Amniotic stem cell (primary cell): ENCODE measurements at regions not wholly inside any gene's neighbourhood (a gene's known extent, or its start where the extent isn't known, plus 50 kb on each side); places are given as distances from the start of the nearest gene placed in this dataset.
A peak's percentile ranks its signal among the peaks of the same experiment; 100 is the strongest.
"Not testable (repeated sequence)": the region's sequence is repeated elsewhere in the genome, so short reads cannot be mapped to it uniquely, and the experiment has no call there.

ENCODE experiments used
- DNase-seq: peaks from one replicate; lab custom pipeline; 2025; lab: John Stamatoyannopoulos, UW

DNA sequence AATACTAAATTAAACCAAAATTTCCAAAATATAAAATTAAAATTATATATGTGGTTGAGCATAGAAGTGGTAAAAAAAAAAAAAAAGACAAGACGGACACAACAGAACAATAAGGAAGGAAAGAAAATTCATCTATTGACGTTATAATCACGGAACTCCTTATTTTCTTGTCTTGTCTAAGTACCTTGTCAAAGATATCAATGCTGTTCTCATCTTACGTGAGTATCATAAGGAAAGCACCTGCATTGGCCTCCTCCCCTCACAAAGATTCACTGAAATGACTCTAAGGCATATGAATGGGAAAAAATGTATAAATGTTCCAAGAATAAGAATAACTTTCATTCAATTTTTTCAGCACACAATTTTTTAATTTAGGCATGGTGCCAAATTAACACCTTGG, 135.4 kb downstream of the PPP1R3A start:
- no peak for DNase-seq

DNA sequence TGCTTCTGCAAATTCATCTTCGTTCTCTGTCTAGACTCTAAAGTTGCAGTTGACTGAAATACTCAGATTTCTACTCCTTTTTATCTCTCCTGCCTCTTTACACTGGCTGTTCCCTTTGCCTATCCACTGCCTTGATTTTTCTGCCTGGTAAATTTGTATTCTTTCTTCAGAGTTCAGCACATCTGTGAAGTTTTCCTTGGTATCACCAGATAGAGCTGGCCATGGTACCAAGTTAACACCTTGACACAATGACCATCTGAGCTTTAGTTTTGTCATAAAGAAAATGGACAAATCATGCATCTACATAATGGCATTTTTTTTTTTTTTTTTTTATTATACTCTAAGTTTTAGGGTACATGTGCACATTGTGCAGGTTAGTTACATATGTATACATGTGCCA, 143.0 kb downstream of the PPP1R3A start:
- no peak for DNase-seq

DNA sequence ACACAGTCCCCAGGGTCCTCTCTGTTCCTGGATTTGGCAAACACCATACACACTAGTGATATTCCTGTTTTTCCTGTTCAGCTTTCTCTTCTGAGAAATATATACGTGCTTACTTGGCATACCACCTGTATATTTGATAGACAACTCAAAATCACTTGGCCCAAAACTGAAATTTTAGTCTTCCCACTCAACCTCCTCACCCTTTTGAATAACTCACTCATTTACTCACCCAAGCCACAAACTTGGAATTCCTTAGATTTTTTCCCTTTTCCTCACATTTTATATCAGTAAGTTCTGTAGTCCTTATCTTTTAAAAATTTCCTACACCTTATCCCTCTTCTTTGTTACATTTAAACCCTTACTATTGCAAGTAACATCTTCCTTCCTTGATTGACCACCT, 143.4 kb downstream of the PPP1R3A start:
- no peak for DNase-seq

DNA sequence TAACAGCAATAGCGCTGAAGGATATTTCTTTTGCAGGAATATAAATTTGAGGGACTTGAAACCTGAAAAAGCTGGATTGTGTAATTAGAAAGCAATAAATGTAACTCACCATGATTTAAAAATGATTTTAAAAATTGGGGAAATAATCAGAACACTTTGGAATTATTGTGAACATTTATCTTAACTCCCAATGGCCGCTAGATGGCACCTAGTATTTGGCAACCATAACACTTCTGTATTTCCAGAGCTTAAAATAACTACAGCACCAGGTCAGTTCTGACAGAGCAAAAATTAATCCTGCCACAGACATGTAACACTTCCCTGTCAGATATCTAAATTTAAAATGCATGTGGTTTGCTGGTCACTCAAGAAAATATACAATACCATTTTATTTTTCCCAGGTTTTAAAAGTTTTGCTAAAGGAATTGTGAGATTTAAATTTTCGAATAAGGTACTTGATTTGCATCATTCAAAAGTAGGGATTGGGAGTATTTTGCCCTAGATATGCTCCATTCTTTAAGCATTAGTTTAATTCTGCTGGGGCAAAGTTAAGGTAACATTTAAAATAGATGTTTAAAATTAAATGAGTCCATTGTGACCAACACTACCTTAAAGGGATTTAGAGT, 144.5 kb downstream of the PPP1R3A start:
- peak; percentile 81 for DNase-seq

DNA sequence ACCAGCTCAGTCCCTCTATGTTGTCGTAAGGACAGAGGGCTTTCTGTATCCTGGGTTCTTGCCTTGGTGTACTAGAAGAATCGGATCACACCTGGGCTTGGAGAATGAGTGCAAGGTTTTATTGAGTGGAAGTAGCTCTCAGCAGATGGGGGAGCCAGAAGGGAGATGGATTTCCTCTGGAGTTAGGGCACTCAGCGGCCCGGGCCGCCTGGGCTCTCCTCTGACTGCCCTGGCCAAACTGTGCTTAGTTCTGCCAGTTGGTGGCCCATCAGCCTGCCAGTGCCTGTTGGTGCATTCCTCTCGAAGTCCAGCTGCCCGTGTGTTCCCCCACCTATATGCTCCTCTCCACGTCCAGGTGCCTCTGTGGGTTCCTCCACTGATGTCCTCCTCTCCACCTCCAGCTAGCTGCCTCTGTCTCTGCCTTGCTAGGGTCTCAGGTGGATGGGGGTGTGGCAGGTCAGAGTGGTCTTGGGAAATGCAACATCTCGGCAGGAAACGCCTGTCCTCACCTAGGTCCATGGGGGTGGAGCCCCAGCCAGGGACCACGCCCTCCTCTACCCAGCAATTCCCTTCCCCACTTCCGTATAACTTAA, 148.6 kb downstream of the PPP1R3A start:
- DNase-seq = no peak

DNA sequence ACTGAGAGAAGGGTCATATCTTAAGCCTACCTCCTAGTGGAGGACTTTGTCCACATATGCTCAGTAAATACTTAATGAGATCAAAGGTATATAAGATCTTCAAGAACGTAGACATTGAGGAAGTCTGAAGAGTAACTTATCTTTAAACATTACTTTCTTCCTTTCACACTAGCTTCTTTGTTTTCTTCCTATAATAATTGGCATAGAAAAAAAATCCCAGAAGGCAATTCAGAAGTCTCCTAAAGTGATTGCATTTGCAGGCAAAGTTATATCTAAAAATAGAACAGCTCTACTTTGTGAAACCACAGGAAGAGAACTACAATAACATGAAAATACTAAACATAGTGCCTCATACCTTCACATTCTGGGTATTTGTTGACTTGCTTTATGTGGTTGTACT, 150.4 kb downstream of the PPP1R3A start:
- no peak for DNase-seq

DNA sequence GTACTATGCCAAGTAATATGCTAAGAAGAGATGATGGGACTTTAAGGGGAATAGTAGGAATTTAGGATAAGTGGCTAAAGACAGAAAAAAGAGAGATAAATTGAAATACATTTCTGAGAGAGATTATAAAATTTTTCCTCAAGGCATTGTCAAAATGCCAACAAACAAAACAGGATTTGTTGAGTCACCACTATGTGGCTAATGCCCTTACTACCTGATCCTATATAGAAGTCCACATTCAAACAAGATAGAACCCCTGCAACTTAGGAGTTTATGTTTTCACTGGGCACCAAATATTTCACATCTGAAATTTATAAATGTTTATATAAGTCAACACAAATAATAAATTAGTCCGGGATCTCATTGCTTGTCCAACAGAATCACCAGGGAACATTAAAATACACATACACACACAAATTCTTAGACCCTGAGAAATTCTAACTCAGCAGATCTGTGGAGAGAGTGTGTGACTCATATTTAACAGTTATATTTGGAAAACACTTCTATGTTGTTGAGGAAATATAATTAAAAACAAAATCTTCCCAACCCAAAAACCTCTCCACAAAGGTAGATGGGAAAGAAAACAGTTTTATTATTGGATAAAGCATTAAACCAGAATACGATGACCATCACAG, 154.3 kb downstream of the PPP1R3A start:
- no peak for DNase-seq

DNA sequence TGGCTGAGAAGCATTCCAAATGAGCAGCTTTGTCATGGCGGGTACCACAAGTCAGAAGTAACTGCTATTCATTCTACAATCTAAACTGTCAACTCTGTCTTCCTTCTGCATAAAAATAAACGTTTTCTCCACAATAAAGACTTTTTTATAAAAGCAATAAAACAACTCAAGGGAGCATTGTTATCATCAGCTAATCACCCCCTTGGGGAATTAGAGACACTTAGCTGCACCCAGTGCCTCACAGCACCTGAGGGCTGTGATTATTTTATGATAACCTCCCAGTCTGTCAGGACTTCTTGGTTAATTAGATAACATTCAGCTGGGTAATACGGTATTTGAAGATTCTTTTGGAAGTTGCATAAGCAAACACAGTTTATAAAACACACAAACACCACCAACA, 155.6 kb downstream of the PPP1R3A start:
- no peak for DNase-seq

DNA sequence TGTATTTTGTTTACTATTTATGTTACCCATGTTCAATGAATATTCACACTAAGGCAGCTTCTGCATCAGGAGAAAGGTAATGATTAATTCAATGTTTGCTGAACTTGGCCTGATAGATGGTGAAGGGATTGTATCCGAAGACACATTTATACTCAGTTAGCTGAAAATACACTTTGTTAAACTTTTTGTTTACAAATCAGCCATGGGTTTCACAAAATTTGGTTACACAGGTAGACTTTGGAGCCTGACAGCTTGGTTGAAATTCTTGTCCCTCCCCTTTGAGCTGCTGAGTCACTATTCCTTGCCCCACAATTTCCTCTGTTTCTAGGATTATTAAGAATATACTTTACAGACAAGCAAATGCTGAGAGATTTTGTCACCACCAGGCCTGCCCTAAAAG, 162.6 kb downstream of the PPP1R3A start:
- no peak for DNase-seq

DNA sequence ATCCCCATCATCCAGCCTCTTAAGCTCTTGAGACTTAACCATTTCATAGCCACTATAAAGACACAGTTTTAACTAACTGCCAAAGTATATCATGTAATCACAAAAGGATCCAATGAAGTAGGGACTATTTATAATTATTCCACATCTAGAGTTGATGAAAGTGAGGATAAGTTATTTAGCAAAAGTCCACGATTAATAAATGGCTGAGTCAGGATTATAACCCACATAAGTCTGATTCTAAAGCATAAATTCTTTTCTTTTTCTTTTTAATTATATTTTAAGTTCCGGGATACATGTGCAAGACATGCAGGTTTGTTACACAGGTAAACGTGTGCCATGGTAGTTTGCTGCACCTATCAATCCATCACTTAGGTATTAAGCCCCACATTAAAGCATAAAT, 166.1 kb downstream of the PPP1R3A start:
- no peak for DNase-seq

DNA sequence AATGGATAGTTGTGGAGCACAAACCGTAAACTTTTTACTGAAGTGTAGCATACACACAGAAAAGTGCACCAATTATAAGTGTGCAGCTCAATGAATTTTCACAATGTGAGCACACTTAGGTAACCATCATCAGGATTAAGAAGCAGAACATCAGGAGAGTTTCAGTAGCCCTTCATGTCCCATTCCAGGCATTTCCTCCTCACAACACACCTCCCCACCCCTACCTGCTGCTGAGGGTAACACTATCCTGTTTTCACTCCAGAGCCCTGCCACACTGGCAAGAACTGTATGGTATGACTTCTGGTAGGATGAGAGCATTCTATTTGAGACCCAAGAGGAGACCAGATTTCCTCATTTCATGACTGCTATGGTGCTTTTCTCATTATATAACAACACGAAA, 166.5 kb downstream of the PPP1R3A start:
- DNase-seq = no peak

DNA sequence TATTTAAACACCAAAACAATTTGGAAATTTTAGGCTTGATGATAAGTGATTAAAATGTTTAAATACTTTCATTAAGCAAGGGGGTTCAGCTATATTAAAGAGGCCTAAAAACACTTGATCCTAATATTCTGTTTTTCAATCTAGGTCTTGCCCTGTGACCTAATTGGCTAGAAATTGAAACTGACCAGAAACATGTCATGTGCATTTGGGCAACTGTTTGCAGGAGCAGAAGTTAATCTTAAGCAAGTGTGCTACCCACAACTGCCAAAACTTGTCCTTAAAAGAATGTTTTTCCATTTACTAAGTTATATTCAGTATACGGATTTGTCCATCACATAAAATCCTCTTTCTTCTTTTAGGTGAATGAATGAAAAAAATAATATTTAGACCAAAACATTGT, 167.3 kb downstream of the PPP1R3A start:
- DNase-seq = no peak

DNA sequence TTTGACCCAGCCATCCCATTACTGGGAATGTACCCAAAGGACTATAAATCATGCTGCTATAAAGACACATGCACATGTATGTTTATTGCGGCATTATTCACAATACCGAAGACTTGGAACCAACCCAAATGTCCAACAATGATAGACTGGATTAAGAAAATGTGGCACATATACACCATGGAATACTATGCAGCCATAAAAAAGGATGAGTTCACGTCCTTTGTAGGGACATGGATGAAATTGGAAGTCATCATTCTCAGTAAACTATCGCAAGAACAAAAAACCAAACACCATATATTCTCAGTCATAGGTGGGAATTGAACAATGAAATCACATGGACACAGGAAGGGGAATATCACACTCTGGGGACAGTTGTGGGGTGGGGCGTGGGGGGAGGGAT, 170.4 kb downstream of the PPP1R3A start:
- not testable (repeated sequence) for DNase-seq

DNA sequence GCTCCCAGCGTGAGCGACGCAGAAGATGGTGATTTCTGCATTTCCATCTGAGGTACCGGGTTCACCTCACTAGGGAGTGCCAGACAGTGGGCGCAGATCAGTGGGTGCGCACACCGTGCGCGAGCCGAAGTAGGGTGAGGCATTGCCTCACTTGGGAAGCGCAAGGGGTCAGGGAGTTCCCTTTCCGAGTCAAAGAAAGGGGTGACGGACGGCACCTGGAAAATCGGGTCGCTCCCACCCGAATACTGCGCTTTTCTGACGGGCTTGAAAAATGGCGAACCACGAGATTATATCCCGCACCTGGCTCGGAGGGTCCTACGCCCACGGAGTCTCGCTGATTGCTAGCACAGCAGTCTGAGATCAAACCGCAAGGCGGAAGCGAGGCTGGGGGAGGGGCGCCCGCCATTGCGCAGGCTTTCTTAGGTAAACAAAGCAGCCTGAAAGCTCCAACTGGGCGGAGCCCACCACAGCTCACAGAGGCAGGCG, 175.8 kb downstream of the PPP1R3A start:
- not testable (repeated sequence) for DNase-seq

DNA sequence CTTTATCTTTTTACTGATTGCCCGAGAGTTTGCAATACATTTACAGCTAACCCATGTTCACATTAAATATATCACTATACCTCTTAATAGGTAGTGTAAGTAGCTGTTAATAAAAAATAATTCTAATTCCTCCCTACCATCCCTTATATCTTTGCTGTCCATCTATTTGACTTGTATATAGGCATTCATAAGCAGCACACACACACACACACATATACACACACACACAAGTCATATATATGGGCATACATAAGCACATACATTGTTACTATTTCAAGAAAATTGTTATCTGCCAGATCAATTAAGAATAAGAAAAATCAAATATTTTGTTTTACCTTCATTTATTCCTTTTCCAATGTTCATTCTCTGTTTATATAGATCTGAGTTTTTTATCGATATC, 176.4 kb downstream of the PPP1R3A start:
- DNase-seq = no peak

DNA sequence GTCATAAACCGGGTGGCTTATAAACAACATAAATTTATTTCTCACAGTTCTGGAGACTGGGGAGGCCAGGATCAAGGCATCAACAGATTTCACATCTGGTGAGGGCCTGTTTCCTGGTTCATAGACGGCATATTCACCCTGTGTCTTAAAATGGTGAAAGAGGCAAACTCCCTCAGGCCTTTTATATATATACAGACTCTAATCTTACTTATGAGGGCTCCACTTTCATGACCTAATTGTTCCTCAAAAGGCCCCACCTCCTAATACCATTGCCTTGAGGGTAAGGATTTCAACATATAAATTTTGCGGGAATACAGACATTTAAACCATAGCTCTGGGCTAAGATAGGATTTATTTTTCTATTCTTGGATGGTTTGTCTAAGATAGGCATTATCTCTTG, 187.2 kb downstream of the PPP1R3A start:
- no peak for DNase-seq

DNA sequence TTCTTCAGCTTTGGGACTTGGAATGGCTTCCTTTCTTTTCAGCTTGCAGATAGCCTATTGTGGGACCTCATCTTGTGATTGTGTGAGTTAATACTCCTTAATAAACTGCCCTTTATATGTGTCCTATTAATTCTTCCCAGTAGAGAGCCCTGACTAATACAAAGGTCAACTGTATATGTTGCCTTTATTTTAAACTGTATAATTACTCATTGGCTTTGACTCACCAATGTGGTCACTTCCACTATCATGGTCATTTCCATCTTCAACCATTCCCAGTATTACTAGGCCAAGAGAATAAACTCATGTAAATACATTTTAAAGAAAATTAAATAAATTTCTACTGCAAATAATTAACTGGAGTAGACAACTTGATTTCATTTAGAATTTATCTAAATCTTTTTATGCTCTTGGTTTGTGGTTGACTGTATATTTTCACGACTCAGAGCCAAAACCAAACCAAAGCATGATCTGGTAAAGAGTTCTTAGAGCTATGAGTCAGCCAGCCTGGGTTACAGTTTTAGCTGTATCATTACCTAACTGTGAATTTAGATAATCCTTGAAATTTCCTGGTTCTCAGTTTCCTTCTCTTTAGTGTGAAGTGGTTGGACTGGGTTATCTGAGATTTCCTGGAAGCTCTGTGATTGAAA, 188.4 kb downstream of the PPP1R3A start:
- DNase-seq = peak; percentile 55

DNA sequence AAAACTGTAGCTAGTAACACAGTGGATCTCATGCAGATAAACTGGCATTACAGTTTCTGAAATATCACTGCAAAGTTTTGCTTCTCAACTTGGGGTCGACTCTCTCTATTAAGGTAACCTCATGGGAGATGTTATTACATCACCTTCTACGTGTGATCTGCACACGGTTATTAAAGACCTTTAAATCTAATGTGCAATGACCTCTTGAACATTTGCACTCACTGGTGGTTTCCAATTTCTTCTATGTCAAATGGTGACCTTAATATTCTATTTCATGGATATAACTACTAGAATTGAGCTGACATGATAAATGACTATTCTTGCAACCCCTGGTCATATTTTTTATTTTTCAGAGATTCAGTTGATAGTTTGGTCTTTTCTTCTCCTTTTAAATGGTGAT, 191.3 kb downstream of the PPP1R3A start:
- DNase-seq = no peak

DNA sequence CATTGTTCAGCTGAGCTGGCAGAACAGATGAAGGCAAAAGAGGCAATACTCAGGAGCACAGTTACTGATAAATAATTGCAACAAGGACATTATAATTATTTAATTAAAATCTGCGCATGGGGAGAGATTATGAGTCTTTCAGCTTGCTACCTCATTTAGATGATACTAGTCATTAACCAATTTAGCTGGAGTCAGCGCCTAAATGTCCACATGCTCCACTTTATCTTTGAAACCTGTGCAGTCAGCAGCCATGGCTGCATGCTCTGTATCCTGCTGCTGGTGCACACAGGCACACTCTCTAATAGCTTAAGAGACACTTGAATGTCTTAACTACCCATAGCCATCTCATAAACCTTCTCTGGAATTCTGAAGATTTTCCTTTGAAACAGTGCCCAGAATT, 196.8 kb downstream of the PPP1R3A start:
- no peak for DNase-seq

DNA sequence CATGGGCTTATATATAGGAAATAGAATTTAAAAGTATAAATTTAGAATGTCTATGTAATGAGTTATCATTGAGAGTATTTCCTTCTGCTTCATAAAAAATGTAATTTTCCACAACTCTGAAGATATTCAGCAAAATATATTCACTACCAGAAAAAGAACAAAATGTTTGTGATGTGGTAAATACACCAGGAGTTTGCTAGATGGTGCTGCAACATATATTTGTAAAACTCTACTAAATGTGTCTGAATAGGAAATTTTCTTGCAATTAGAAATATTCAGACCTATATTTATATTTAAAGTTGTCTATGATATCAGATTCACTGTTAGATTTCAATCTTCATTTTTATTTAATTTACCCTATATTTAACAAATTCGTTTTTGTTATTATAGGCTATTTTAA, 201.1 kb downstream of the PPP1R3A start:
- no peak for DNase-seq

DNA sequence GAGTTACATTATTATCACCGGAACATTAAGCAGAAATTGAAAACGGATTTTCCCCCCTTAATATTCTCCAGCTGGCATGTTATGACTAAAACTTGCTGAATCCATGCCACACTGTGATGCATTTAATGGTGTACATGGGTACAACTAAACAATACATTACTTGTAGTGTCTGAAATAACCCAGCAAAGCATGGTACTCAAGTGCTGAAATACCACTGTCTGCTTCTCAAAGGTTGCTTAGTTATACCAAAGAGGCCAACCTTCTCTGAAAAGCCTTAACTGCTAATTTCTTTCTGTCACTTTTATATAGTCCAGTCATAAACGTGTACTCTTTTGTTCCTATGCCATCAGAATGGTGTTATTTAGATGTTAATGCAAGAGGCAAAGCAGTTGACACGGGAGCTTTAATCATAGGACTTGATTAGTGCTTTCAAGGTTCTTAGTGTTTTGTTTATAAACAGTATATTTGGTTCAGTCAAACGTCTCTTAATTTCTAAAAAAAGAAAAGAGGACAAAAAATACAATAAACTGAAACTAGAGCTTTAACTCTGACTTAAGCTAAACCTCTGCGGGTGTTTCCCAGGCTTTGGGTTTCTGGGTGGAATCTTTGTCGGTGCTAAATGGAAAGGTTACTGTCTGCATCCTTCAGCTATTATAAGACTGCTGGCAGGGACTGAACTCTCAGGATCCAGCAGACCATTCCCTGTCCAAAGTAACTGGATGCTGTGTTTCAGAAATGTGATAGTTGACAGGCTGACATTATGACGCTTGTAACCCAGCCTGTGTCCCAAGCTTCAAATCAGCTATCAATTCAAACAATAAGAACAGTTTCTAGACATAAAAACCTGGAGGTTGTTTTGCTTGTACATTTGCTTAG, 202.6 kb downstream of the PPP1R3A start:
- no peak for DNase-seq

DNA sequence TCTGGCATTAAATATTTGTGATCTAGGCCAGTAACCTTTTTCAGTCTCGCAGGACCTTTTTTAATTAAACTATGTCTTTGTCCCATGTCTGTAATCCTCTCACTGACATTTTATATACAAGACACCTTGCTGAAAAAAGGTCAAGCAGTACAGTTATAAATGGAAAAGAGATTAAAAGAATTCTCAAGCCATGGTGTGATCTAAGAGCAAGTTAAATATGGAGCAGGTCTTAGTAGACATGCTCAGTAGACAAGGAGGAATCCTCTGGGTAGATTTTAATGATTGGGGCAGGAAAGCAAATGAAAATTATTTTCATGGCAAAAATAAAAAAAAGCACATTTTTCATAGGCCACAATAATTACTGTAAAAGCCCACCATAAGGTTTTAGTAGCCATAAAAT, 203.5 kb downstream of the PPP1R3A start:
- no peak for DNase-seq
